Stimulated activated CD4-positive, alpha-beta T cell treated with anti-CD3 and anti-CD28 coated beads, Interleukin-12 subunit alpha, Interleukin-12 subunit beta, amount 100 ng/mL, for 48 hours (primary cell): ENCODE measurements at regions not wholly inside any gene's neighbourhood (a gene's known extent, or its start where the extent isn't known, plus 50 kb on each side); places are given as distances from the start of the nearest gene placed in this dataset.
"Not testable (repeated sequence)": the region's sequence is repeated elsewhere in the genome, so short reads cannot be mapped to it uniquely, and the experiment has no call there.

ENCODE experiments used
- DNase-seq, 3 donors: peaks; one replicate each; pipeline ENCODE4 v3.0.0-alpha.2; 2020; ENCODE audit warnings: low read depth in 2 of 3, low spot score in 1 of 3

DNA sequence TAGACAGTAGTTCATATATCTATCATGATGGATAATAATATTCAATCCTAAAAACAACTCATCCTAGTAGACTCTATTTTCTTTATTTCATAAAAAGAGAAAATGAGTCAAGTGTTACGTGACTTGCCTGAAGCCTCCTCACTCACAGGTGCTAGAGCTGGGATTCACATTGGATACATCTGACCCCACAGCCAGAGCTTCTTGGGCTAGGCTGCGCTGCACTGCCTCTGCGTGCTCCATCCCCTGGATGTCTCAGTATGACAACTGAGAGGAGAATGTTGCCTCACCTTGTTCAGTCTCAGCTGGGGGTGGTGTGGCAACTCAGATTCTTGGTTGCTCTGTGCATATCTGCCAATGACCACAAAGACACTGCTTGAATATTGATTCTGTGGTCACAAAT lies 286.6 kb downstream of the LIG4 start:
- no peak for DNase-seq

DNA sequence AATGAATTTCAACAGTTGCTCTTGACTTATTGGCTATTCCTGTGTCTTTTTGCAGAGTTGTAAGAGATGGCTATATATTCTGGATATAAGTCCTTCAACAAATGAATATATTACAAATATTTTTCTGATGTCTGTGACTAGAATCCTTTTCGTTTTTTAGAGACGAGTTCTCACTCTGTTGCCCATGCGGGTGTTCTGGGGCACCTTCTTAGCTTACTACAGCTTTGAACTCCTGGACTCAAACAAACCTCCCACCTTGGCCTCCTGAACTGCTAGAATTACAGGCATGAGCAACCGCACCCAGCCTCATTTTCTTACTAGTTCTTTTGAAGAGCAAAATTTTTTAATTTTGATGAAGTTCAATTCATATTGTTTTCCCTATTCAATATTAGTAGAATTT lies 287.8 kb downstream of the LIG4 start:
- DNase-seq: no peak

DNA sequence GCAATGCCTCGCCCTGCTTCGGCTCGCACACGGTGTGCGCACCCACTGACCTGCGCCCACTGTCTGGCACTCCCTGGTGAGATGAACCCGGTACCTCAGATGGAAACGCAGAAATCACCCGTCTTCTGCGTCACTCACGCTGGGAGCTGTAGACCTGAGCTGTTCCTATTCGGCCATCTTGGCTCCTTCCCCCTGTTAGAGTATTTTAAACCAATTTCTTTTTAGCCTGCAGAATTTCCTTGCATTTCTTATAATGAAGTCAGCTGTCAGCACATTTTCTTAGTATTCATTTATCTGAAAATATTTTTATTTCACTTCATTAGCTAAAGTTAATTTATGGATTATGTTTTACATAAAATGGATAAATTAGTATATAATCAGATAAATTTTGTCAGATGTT lies 288.8 kb downstream of the LIG4 start:
- not testable (repeated sequence) for DNase-seq

DNA sequence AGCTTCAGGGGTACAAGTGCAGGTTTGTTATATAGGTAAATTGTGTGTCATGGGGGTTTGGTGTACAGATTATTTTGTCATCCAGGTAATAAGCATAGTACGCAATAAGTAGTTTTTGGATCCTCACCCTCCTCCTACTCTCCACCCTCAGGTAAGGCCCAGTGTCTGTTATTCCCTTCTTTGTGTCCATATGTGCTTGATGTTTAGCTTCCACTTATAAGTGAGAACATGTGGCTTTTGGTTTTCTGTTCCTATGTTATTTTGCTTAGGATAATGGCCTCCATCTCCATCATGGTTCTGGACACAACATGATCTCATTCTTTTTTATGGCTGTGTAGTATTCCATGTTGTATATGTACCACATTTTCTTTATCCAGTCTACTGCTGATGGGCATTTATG lies 298.4 kb downstream of the LIG4 start:
- DNase-seq: not testable (repeated sequence)

DNA sequence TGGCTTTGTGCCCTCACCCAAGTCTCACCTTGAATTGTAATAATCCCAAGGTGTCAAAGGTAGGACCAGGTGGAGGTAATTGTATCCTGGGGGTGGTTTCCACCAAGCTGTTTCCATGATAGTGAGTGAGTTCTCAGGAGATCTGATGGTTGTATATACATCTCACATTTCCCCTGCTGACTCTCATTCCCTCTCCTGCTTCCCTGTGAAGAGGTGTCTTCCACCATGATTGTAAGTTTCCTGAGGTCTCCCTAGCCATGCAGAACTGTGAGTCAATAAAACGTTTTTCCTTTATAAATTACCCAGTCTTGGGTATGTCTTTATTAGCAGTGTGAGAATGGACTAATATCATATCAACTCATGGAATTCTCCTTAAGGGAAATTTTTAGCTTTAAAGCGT lies 302.6 kb downstream of the LIG4 start:
- DNase-seq: no peak

DNA sequence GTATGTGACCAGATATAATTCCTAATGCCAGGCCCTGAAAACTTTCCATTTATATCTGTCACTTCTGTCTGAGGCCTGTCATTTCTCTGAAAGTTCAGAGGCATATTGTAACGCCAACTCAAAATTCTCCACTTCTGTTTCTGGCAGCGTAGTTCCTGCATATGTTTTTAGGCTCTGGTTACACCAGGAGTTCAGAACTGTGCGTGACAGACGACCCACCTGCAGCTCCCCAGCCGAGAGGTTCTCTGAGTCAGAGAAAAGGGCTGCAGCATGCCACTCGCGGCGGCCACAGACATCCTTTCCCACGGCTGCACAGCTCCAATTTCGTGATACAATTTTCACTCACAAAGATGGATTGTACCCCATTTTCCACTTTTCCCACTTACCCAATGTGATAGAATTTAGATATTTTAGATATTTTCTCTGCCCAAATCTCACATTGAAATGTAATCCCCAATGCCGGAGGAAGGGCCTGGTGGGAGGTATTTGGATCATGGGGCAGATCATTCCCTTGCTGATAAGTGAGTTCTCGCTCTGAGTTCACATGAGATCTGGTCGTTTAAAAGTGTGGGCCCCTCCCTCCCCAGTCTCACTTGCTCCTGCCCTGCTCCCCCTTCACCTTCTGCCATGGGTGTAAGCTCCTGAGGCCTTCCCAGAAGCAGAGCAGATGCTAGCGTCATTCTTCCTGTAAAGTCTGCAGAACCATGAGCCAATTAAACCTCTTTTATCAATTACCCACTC lies 308.1 kb downstream of the LIG4 start:
- DNase-seq: no peak

DNA sequence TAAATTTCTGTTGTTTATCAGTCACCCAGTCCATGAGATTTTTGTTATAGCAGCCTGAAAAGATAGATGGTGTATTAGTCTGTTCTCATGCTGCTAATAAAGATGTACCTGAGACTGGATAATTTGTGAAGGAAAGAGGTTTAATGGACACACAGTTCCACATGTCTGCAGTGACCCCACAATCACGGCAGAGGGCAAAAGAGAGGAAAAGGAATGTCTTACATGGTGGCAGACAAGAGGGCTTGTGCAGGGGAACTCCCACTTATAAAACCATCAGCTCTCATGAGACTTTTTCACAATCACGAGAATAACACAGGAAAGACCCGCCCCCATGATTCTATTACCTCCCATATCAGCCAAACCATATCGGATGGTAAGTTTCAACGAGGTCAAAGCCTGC lies 309.2 kb downstream of the LIG4 start:
- no peak for DNase-seq

DNA sequence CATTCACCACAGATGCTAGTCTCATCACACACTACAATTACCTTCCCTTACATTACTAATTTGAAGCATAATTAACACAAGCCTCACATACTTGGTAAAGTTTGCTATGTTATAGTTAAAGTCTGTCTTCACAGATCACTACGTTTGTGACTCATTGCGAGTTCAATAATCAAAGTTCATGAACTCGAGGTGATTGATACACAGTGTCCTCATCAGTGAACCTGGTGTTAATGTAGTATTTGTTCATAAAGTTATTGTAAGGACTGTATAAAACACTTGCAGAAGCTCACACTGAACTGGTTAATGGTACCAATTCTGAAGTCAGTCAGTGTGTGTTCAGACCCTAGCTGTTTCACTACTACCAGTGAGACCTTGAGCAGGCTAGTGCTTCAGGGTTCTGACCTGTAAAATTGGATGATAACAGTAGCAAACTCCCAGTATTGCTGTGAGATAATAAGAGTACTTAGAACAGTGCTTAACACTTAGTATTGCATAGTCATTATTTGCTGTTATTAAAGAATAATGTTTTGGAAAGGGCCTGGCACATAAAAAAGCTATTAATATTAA lies 313.3 kb downstream of the LIG4 start:
- DNase-seq: no peak

DNA sequence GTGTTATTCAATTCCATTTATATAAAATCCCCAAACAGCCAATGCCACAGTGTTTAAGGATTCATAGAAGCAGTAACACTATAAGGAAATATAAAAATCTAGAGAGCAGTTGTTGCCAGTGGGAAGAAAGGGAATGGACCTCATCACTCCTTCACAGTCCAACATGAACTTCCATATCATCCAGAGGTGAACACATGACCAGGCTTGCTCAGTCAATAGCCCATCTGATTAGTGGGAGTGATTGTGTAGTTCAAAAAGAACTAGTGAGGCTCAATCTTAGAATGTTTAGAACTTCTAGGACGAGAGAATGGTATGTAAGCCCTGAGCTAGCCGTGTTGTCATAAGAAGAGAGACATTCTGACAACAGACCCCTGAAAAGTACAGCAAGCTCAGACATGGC lies 314.1 kb downstream of the LIG4 start:
- no peak for DNase-seq

DNA sequence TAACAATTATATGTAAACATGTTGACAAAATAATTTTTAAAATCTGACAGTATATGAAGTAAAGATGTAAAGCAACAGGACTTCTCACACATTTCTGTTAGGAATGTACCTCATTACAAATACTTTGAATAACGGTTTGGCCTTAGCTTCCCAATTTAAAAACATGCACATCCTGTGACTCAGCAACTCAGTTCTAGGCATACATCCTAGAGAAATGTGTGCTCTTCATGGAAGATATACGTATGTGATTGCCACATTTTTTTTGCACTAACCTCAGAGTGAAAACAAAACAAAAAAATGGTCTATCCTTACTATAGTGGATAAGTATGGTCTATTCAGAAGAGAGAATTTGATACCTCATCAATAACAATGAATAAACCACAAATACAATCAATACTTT lies 314.6 kb downstream of the LIG4 start:
- no peak for DNase-seq

DNA sequence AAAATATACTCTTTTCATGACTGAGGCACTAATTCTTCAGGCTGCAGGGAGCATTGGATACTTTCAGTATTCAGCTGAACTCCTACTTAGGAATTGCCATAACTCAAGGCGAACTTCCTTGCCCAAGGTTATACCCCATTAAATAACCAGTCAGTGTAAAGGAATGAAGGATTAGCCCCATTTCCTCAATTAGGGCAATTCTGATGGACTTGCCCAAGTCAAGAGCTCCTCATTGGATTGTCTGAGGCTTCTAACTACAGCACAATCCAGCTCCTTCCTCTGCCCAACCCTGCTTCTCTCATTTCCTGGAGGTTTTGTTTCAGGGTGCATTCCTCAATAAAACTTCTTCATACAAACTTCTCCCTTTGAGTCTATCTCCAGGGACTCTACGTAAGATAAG lies 329.2 kb downstream of the LIG4 start:
- DNase-seq: no peak

DNA sequence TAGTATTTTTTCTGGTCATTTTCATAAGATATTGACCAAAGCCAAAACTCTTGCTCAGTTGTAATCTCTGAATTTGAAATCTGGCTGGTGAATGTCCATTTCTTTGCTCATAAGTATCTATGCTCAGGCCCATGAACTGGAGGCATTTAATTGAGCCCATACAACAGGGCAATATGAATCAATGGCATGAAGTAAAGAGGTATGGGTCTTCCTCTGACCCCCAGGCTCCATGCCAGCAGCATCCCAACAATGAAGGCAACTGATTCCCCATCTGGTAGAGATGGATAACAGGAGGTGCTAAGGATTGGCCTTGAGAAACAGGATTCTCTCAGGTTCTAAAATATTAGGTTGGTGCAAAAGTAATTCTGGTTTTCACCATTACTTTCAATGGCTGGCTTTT lies 330.8 kb downstream of the LIG4 start:
- DNase-seq: no peak

DNA sequence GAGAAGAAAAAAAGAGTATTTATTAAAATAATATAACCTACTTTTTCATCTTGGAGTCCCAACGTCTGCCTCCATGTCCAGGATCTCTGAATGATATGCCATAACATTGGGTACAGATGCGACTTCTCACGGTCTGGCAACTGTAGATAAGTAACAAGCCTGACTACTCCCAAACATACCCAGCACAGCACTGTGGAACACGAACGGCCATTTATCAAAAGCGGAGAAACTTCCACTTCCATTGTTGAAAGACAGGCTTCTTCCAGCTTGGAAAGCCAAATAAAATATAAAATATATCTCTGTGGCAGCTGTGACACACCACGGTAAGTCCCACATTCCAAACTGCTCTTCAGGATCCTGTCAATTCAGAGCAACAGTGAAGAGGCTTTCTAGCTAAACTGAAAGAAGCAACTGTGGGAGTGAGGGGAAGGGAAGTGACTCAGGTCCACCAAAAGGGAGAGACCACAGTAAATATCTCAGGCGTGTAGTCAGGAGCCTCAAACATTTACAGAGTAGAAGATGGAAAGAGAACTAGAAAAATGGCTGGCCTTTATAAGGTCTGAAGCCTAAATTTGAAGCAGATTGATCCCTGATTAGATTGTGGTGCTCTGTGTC lies 331.7 kb downstream of the LIG4 start:
- DNase-seq: no peak

DNA sequence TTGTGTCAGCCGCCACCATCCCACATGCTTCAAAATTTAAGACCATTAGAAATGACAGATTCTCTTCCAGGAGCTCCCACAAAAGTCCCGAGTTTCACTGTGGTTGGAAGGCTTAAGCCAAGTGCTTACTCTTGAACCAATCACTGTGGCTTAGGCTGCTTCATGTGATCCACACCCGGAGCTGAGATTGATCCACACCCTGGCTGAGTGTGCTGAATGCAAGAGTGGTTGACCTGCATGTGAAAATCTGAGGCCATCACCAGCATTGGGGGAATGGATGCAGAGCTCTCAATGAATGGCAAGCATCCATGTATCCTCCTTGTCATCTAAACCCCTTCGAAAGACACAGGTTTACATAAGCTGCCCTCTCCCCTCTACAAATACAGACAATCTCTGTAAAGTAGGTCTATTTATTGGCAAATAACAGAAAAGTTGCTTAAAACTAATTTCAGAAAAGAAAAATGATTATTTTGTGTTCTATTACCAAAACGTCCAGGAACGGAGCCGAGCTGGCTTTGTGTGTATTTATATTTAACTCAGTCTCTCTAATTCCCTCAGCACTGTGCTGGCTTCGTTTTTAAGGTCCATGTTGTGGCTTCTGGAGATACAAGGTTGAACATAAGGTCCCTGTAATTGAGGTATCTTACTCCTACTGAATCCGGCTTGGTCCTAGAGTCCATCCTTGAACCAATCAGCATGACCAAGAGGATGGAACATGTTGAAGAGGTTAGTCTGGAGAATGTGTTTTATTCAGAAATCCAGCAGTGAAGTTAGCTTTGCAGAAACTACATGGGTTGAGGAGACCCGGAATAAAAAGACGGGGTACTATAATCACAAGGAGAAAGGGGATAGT lies 332.4 kb downstream of the LIG4 start:
- DNase-seq: no peak

DNA sequence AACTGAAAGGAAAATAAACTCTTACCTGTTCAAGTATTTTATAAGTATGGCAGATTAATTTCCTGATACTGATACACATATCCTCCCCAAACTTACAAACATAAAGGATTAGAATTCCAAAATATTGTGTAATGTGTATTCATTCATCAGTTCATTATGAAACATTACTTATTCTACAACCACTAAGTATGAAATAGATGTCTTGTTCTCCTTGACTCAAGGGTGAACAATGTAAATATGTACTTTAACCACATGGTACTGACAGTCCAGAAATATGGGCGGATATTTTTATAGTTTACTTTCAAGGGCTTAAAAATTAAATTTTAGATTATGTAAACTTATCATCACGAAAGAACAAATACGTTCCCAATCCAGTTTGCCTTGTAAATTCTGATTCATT lies 334.0 kb downstream of the LIG4 start:
- DNase-seq: no peak

DNA sequence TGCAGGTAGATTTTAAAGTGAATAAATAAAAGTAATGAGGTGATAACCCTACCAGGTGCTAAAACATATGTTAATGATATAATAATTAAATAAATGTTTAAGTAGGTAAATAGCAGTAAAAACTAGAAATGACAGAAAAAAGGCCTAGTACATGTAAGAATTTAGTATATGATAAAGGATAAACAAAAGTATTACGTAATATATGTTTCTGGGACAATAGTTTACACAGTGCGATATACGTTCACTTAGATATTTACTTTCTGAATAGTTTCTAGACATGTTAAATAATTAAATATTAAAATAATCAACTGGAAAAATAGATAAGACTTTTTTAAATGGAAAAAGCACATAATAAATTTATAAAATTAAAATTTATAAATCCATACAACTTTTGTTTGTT lies 340.9 kb downstream of the LIG4 start:
- no peak for DNase-seq

DNA sequence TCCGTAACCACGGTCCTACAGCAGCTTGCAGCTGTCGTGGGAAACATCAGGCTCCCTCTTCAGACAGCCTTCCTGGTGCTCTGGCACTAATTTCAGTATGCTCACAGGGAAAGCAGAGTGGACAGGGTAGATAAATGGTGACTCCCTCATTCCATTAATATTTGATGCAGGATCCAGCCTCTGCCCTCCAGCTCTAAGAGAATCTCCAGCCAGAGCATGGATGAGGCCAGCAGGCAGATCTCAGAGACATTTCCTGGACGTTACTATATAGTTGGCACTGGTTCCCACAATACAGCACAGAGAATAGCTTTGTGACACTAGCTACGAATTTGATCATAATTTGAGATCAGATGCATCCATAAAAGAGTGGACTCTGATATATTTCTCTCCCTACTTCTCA lies 341.4 kb downstream of the LIG4 start:
- DNase-seq: no peak

DNA sequence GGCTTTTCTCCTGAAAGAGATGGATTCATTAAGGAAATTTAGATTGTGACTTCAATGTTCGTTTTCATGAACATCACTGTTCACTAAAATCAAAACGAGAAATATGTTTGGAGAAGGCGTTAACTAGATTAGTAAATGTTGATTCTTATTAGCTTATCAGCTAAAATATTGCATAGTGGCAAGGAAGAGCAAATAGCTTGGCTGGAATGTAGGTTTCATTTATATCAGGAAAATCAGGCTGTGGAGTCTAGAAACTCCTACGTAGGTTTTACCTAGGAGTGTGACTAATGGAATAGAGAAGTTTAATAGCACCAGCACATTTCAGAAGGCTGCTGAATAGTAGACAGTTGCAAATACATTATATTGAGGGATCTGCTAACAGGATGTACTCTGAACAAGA lies 344.9 kb downstream of the LIG4 start:
- DNase-seq: no peak

DNA sequence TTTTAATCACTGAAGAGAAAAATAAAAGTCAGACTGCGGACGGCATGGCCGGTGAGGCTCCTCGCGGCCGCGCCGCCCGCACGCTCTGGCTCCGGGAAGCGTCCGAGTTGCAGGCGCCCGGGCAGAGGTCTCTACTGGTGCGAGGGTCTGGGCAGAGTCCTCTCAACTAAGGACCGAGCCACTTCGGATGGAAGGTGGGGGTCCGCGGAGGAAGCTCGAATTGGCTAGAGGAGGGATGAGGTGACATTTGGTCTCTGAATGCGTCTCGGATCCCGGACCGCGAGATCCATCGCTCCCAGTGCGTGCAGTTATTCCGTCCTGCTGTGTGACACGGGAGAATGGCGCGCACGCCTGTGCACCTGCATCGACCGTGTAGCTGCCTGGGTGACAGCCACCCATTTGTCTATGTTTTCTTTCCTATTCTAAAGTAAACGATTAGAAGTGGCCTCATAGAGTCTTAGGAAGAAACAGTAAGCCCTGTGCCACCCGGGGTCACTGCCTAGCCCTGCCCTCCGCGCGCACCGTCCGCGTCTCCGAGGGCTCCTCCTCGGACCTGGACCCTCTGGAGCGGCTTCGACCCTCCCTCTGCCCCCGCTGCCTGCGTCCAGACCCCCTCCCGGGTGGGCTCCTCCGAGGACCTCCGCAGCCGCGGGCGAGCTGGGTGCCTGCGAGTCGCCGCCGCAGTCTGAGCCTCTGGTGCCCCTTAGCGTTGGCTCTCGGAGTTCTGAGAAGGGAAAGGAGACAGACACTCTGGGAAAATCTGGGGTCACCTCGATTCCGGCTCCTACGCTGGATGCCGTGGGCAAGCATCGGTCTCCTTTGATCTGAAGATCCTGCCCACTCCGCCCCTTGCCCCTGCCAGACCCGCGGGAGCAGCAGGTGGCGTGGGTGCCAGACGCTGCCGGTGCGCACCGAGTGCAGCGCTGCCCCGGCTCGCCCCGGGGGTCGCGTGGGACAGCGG lies 347.4 kb downstream of the LIG4 start:
- DNase-seq: no peak

DNA sequence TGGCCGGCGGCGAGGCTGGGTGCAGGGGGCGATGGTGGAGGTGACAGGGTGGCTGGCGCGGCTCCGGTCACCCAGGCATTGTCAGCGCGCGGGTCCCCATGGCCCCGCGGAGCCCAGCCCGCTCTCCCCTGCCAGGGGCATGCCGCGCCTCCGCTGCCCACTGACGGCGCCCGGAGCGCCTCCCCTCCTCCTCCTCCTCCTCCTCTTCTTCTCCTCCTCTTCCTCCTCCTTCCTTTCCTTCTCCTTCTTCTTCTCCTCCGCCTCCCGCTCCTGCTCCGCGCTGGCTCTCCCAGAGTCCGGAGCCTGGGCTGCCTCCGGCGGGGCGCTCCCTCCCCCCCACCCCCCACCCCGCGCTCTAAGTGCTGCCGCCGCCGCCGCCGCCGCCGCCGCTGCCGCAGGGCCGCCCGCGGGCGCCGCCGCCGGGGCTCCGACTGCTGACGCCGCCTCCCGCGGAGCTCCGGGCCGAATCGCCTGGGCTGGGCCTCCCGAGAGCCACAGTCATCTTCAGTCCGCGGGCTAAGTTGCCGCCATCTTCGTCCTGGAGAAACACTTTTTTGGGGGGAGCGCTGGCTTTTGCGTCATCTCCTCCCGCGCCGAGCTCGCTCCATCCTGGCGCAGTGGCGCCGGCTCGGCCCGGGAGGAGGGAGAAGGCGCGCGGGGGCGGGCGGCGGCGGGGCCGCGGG lies 348.3 kb downstream of the LIG4 start:
- DNase-seq: no peak
